OCI-LY7 (cell line): ENCODE measurements at regions not wholly inside any gene's neighbourhood (a gene's known extent, or its start where the extent isn't known, plus 50 kb on each side); places are given as distances from the start of the nearest gene placed in this dataset.

ENCODE experiments used
- BruUV-seq: library from RNA; stranded (reverse); fragments of 400-500 nt; replicated peaks from 2 replicates; lab custom pipeline; 2021; lab: Mats Ljungman, UMichigan
- CTCF ChIA-PET: fragments of 300-600 bp; sonication (Branson Sonifier 250); formaldehyde crosslinking; loops from one replicate; lab custom pipeline; 2022; ENCODE audit warnings: antibody characterized with exemption; ENCODE audit not compliant: unreplicated experiment; lab: Charles Lee
- POLR2A ChIA-PET: fragments of 300-600 bp; sonication (Branson Sonifier 250); formaldehyde crosslinking; loops from one replicate; lab custom pipeline; 2022; ENCODE audit warnings: antibody characterized with exemption; lab: Charles Lee
- DNase-seq: peaks from one replicate; pipeline ENCODE4 v3.0.0-alpha.2; 2015; ENCODE audit warnings: low spot score
- H2AFZ ChIP-seq: fragments of 200-600 bp; sonication (generic), shearing (Covaris generic); 2 replicates; pipeline ENCODE4 v1.6.1; 2014; ENCODE audit warnings: mild to moderate bottlenecking, antibody characterized with exemption, low read length, moderate library complexity
- H3K27ac ChIP-seq: fragments of 200-600 bp; sonication (generic); 2 replicates; pipeline ENCODE4 v1.5.1; 2014; ENCODE audit warnings: mixed run types, low read depth, mild to moderate bottlenecking, moderate library complexity, low read length, inconsistent platforms; ENCODE audit not compliant: poor library complexity, severe bottlenecking
- H3K36me3 ChIP-seq: fragments of 200-600 bp; sonication (generic); 2 replicates; pipeline ENCODE4 v1.6.1; 2014; ENCODE audit warnings: mild to moderate bottlenecking, antibody characterized with exemption, low read length, moderate library complexity, mixed read lengths; ENCODE audit not compliant: insufficient read depth
- H3K4me1 ChIP-seq: fragments of 200-600 bp; sonication (generic); 2 replicates; pipeline ENCODE4 v1.5.1; 2014; ENCODE audit warnings: mild to moderate bottlenecking, low read length; ENCODE audit not compliant: insufficient read depth, poor library complexity, severe bottlenecking
- H3K4me2 ChIP-seq: fragments of 200-600 bp; sonication (generic); 2 replicates; pipeline ENCODE4 v1.6.1; 2014; ENCODE audit warnings: mild to moderate bottlenecking, low read length
- H3K4me3 ChIP-seq: fragments of 200-600 bp; sonication (generic); 2 replicates; pipeline ENCODE4 v1.5.1; 2014; ENCODE audit warnings: mild to moderate bottlenecking, low read depth, low read length; ENCODE audit not compliant: poor library complexity, severe bottlenecking
- H3K79me2 ChIP-seq: fragments of 200-600 bp; sonication (generic); 2 replicates; pipeline ENCODE4 v1.6.1; 2016; ENCODE audit warnings: low read depth, mild to moderate bottlenecking, low read length, moderate library complexity, mixed read lengths; ENCODE audit not compliant: insufficient read depth
- H3K9me2 ChIP-seq: fragments of 200-600 bp; sonication (generic); 2 replicates; pipeline ENCODE4 v1.6.1; 2016; ENCODE audit warnings: mild to moderate bottlenecking, low read length, mixed read lengths; ENCODE audit not compliant: insufficient read depth
- H3K9me3 ChIP-seq: fragments of 200-600 bp; sonication (generic); 2 replicates; pipeline ENCODE4 v1.6.1; 2014; ENCODE audit warnings: mild to moderate bottlenecking, mixed run types, low read length, mixed read lengths
- H4K20me1 ChIP-seq: fragments of 200-600 bp; sonication (generic); 2 replicates; pipeline ENCODE4 v1.6.1; 2014; ENCODE audit warnings: mild to moderate bottlenecking, antibody characterized with exemption, low read length, moderate library complexity, mixed read lengths; ENCODE audit not compliant: insufficient read depth
- CTCF ChIP-seq: fragments of 200-600 bp; sonication (generic); conservative IDR thresholded peaks from 2 replicates; pipeline ENCODE4 v1.5.1; 2014; ENCODE audit warnings: mild to moderate bottlenecking, antibody characterized with exemption, low read length, moderate library complexity, mixed read lengths
- EZH2phosphoT487 ChIP-seq: fragments of 200-600 bp; sonication (generic); IDR thresholded peaks from 2 replicates; pipeline ENCODE4 v1.6.1; 2018; ENCODE audit warnings: low read depth, borderline replicate concordance, mild to moderate bottlenecking, mixed run types, antibody characterized with exemption, low read length, moderate library complexity, mixed read lengths
- intact Hi-C: fragments of 100-400 bp; cut with micrococcal nuclease; formaldehyde crosslinking; loops from one replicate; pipeline ENCODE4 v1.10.0; 2022; ENCODE audit not compliant: unreplicated experiment

- Histone ChIP-seq H4K20me1 (no peaks in the 10 kb centered on the region), H2AFZ (no peak overlapping the region), H3K79me2 (no peaks in the 10 kb centered on the region), H3K4me2 (no peak overlapping the region), H3K9me3 (no peaks in the 10 kb centered on the region), H3K36me3 (no peaks in the 10 kb centered on the region), H3K9me2 (no peaks in the 10 kb centered on the region), H3K4me1 (no peaks in the 10 kb centered on the region), H3K4me3 (no peak overlapping the region), H3K27ac (no peak overlapping the region)
- intact Hi-C loops = loop anchor here (10.0 kb wide), 1 partner anchor 205 kb away; no protein-coding TSS in a partner anchor
- ChIA-PET CTCF (no interaction called here), POLR2A (no interaction called here)
- no peak for TF ChIP-seq CTCF
- no peak for TF ChIP-seq EZH2phosphoT487
- BruUV-seq = no TSS peak
- DNase-seq = no peak
Observed at GRCh38 chr2:126979039-126980003, 80.6 kb downstream of the TEX51 start.

- DNase-seq = no peak
- H3K9me3 ChIP-seq = no peaks in the 10 kb centered on the region
- POLR2A ChIA-PET = no interaction called here
- BruUV-seq = no TSS peak
- TF ChIP-seq EZH2phosphoT487 (no peak), CTCF (no peak)
- no peak overlapping the region for H2AFZ ChIP-seq
- intact Hi-C loops = no loop called here
- H3K4me2 ChIP-seq = no peak overlapping the region
- no peaks in the 10 kb centered on the region for H3K9me2 ChIP-seq
- H4K20me1 ChIP-seq = no peaks in the 10 kb centered on the region
- H3K36me3 ChIP-seq = no peaks in the 10 kb centered on the region
- no peak overlapping the region for H3K4me3 ChIP-seq
- no peak overlapping the region for H3K27ac ChIP-seq
- no peaks in the 10 kb centered on the region for H3K4me1 ChIP-seq
- CTCF ChIA-PET = no interaction called here
- H3K79me2 ChIP-seq = no peaks in the 10 kb centered on the region
Observed at GRCh38 chr2:126981476-126981875, 82.8 kb downstream of the TEX51 start.

GRCh38 chr2:126982935-126983334 is 84.2 kb downstream of the TEX51 start:
- H2AFZ ChIP-seq = no peak overlapping the region
- ChIA-PET CTCF (no interaction called here), POLR2A (no interaction called here)
- no peaks in the 10 kb centered on the region for H3K79me2 ChIP-seq
- no peak for DNase-seq
- H3K4me1 ChIP-seq = no peaks in the 10 kb centered on the region
- H4K20me1 ChIP-seq = no peaks in the 10 kb centered on the region
- H3K9me3 ChIP-seq = no peaks in the 10 kb centered on the region
- no peaks in the 10 kb centered on the region for H3K9me2 ChIP-seq
- no TSS peak for BruUV-seq
- H3K27ac ChIP-seq = no peak overlapping the region
- H3K36me3 ChIP-seq = no peaks in the 10 kb centered on the region
- H3K4me2 ChIP-seq = no peak overlapping the region
- TF ChIP-seq CTCF (no peak), EZH2phosphoT487 (no peak)
- no peak overlapping the region for H3K4me3 ChIP-seq
- intact Hi-C loops = no loop called here
